ENCODE measurements at regions not wholly inside any gene's neighbourhood (a gene's known extent, or its start where the extent isn't known, plus 50 kb on each side); places are given as distances from the start of the nearest gene placed in this dataset.

DNA sequence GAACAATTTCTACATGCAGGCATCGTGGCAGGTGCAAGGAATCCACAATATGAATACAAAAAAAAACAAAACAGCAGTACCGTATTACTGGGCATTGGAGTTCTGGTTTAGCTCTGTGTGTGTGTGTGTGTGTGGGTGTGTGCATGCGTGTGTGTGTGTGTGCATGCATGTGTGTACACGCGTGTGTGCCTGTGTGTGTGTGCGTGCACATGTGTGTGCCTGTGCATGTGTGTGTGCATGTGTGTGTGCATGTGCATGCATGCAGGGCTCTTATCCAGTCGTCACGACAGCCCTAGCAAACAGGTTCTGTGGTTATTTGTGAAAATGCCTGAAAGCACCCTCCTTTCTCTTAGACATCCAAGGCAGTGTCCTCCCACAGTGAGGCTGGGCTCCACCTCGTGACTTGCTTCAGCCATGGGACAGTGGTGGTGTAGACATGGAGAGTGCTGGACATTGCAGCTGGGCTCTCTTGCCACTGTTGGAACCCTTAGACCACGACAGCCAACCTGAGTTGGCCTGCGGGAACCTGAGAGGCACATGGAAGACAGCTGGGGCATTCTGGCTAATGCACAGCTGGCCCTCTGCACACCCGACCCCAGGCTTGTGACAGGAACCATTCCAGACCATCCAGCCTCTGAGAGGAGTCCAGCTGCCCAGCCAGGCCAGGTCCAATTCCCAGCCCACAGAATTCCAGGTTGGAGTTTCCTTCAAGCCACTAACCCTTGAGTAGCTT, 173.4 kb upstream of the SHH start:
- TF ChIP-seq, protein P1, sequence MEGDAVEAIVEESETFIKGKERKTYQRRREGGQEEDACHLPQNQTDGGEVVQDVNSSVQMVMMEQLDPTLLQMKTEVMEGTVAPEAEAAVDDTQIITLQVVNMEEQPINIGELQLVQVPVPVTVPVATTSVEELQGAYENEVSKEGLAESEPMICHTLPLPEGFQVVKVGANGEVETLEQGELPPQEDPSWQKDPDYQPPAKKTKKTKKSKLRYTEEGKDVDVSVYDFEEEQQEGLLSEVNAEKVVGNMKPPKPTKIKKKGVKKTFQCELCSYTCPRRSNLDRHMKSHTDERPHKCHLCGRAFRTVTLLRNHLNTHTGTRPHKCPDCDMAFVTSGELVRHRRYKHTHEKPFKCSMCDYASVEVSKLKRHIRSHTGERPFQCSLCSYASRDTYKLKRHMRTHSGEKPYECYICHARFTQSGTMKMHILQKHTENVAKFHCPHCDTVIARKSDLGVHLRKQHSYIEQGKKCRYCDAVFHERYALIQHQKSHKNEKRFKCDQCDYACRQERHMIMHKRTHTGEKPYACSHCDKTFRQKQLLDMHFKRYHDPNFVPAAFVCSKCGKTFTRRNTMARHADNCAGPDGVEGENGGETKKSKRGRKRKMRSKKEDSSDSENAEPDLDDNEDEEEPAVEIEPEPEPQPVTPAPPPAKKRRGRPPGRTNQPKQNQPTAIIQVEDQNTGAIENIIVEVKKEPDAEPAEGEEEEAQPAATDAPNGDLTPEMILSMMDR (IDR thresholded peaks at IDR 0.05; ENCODE audit: borderline replicate concordance, control extremely low read depth, extremely low read depth, insufficient read depth, missing control alignments) = no peak
- in situ Hi-C loops (cut with MboI; ENCODE audit: low sequenced_read_pairs, unreplicated experiment) = no loop called here
- no peak for DNase-seq (ENCODE audit: low spot score)

DNA sequence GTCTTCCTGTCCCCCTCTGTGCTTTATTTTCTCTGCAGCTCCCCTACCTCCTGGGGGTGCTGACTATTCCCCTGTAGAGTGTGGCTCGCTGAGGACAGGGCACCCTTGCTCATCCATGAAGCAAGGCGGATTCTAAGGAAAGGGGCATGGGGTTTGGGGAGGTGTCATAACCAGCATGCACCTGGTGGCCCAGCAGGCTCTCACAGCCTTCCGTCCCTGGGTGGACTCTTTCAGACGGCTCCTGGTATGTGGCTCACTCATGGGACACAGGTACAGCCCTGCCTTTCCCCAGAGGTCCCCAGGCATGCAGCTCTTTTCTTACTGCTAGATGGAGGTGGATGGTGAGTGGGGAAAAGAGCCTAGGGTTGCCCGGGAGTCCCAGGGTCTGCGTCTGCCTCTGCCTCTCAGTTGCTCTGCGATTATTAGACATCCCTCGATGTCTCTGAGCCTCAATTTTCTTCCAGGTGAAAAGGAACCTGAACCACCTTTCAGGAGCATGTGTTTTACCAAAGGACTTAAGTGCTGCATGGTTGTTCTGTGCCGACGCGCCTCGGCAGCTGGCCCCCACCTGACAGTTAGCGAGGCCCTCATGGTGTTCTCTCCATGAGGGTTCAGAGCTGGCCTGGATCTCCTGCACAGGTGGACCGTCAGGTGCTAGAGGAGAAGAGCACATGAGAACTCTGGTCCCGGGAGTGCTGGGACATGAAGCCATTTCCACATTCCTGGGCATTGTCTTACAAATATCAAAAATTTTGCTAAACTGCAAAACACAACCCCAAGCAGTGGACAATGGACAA, 172.5 kb upstream of the SHH start:
- in situ Hi-C loops (cut with MboI; ENCODE audit: low sequenced_read_pairs, unreplicated experiment) = no loop called here
- no peak for DNase-seq (ENCODE audit: low spot score)
- TF ChIP-seq, protein P1 (IDR thresholded peaks at IDR 0.05; ENCODE audit: borderline replicate concordance, control extremely low read depth, extremely low read depth, insufficient read depth, missing control alignments) = no peak

DNA sequence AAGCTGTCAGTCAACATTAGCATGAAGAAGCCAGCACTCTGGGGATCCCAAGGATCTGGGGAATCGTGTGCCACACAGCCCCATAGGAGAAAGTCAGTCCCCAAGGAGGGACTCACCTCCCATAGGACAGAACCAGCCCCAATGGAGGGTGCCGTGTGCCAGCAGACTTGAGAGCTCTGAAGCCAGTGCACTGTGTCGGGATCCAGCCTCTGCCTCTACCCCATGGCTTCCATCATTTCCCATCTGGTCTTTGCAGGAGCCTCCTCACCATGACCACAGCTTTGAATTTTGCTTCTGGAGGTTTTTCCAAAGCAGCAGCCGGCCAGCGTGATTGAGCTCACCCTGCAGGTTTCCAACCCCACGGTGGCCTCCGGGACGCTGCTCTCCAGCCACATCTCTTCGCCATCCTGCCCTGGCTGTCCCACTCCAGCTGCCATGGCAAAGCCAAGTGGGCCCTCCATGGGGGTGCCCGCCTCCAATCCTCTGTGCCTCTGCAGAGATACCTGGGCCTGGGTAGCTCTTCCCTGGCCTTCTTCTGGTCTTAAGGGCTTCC, 171.8 kb upstream of the SHH start:
- DNase-seq (ENCODE audit: low spot score) = no peak
- TF ChIP-seq, protein P1 (IDR thresholded peaks at IDR 0.05; ENCODE audit: borderline replicate concordance, control extremely low read depth, extremely low read depth, insufficient read depth, missing control alignments) = no peak
- in situ Hi-C loops (cut with MboI; ENCODE audit: low sequenced_read_pairs, unreplicated experiment) = no loop called here

DNA sequence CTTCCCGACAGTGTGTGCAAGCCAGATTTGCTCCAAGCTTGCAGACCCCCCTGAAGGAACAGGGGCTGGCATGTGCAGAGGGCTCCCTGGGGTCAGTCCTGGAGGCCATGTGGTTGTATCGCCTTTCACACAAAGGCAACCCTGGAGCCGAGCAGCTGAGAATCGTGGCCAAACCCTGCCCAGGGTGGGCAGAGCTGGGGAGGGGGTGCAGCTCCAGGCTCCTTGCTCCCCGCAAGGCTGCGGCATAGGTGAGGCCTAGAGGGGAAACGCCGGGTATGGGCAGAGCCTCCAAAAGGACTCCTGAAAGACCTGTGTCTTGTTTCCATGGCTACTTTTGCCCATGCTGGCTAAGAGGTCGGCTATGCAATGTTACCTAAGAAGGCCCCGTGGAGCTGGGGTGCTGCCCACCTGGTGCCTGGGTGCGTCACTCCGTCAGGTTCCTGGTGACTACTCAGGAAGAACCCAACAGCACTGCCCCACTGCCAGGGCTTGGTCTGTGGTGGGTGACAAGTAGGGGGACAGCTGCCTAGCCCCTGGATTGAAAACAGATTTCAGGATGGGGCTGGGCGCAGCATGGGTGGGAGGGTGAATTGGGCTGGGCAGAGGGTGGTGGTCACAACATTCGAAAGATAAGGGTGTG, 171.0 kb upstream of the SHH start:
- DNase-seq (ENCODE audit: low spot score) = no peak
- in situ Hi-C loops (cut with MboI; ENCODE audit: low sequenced_read_pairs, unreplicated experiment) = no loop called here
- TF ChIP-seq, protein P1 (IDR thresholded peaks at IDR 0.05; ENCODE audit: borderline replicate concordance, control extremely low read depth, extremely low read depth, insufficient read depth, missing control alignments) = no peak

DNA sequence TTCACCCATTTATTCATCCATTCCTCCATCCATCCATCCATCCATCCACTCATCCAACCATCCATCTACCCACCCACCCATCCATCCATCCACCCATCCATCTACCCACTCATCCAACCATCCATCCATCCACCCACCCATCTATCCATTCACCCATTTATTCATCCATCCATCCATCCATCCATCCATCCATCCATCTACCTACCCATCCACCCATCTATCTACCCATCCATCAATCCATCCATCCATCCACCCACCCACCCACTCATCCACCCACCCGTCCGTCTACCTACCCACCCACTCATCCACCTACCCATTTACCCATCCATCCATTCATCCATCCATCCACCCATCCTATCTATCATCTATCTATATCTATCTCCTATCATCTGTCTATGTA, 169.4 kb upstream of the SHH start:
- in situ Hi-C loops (cut with MboI; ENCODE audit: low sequenced_read_pairs, unreplicated experiment) = no loop called here
- no peak for DNase-seq (ENCODE audit: low spot score)
- TF ChIP-seq, protein P1 (IDR thresholded peaks at IDR 0.05; ENCODE audit: borderline replicate concordance, control extremely low read depth, extremely low read depth, insufficient read depth, missing control alignments) = no peak

DNA sequence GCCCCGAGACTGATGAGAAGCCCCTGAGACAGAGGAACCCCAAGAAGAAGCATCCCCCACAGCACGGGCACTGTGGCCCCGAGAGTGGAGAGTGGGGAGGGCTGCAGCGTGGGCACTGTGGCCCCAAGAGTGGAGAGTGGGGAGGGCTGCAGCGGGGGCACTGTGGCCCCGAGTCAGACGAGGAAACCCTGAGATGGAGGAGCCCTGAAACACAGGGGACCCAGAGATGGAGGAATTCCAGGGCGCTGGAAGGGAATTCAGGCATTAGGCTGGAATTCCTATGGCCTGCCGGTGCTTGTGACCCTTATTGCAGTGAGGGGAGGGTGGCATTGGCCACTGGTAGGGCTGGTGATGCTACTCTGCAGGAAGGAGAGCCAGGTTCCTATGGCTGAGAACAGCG, 168.6 kb upstream of the SHH start:
- TF ChIP-seq, protein P1 (IDR thresholded peaks at IDR 0.05; ENCODE audit: borderline replicate concordance, control extremely low read depth, extremely low read depth, insufficient read depth, missing control alignments) = no peak
- in situ Hi-C loops (cut with MboI; ENCODE audit: low sequenced_read_pairs, unreplicated experiment) = no loop called here
- DNase-seq (ENCODE audit: low spot score) = no peak
